Left forelimb (tissue), 1 donor: ENCODE measurements at regions not wholly inside any gene's neighbourhood (a gene's known extent, or its start where the extent isn't known, plus 50 kb on each side); places are given as distances from the start of the nearest gene placed in this dataset.
A peak's percentile ranks its signal among the peaks of the same experiment; 100 is the strongest.

ENCODE experiments used
- DNase-seq: peaks from one replicate; pipeline ENCODE4 v3.0.0-alpha.2; 2018; ENCODE audit warnings: low spot score

- no peak for DNase-seq
Measured at GRCh38 chr1:75984781-75985180, 52.6 kb upstream of the ASB17 start.

GRCh38 chr1:75985827-75986226 is 53.6 kb upstream of the ASB17 start:
- DNase-seq: no peak

- no peak for DNase-seq
Measured at GRCh38 chr1:75986478-75986877, 54.3 kb upstream of the ASB17 start.

- DNase-seq: no peak
Measured at GRCh38 chr1:75989121-75989520, 56.9 kb upstream of the ASB17 start.

GRCh38 chr1:75990686-75991085 is 58.5 kb upstream of the ASB17 start:
- DNase-seq: no peak

- DNase-seq: peak; percentile 84
Measured at GRCh38 chr1:75991497-75992114, 59.4 kb upstream of the ASB17 start.

GRCh38 chr1:75992312-75992711 is 60.1 kb upstream of the ASB17 start:
- no peak for DNase-seq

GRCh38 chr1:75993661-75994060 is 61.5 kb upstream of the ASB17 start:
- DNase-seq: no peak

GRCh38 chr1:75996196-75996595 is 64.0 kb upstream of the ASB17 start:
- DNase-seq: no peak

GRCh38 chr1:75999034-75999433 is 66.8 kb upstream of the ASB17 start:
- DNase-seq: no peak

GRCh38 chr1:76003946-76004345 is 70.6 kb upstream of the ST6GALNAC3 start:
- no peak for DNase-seq

GRCh38 chr1:76005765-76006164 is 68.8 kb upstream of the ST6GALNAC3 start:
- no peak for DNase-seq

GRCh38 chr1:76006234-76006633 is 68.3 kb upstream of the ST6GALNAC3 start:
- no peak for DNase-seq

- DNase-seq: no peak
Measured at GRCh38 chr1:76010802-76011201, 63.7 kb upstream of the ST6GALNAC3 start.

GRCh38 chr1:76012341-76013205 is 62.0 kb upstream of the ST6GALNAC3 start:
- no peak for DNase-seq

- no peak for DNase-seq
Measured at GRCh38 chr1:76013206-76013581, 61.4 kb upstream of the ST6GALNAC3 start.

- no peak for DNase-seq
Measured at GRCh38 chr1:76015478-76016103, 59.0 kb upstream of the ST6GALNAC3 start.

- DNase-seq: no peak
Measured at GRCh38 chr1:76018045-76018444, 56.5 kb upstream of the ST6GALNAC3 start.

- DNase-seq: no peak
Measured at GRCh38 chr1:76021846-76022245, 52.7 kb upstream of the ST6GALNAC3 start.

- DNase-seq: no peak
Measured at GRCh38 chr1:76023669-76024435, 50.7 kb upstream of the ST6GALNAC3 start.
